Limb (tissue), 2 donors: ENCODE measurements at regions not wholly inside any gene's neighbourhood (a gene's known extent, or its start where the extent isn't known, plus 50 kb on each side); places are given as distances from the start of the nearest gene placed in this dataset.
A peak's percentile ranks its signal among the peaks of the same experiment; 100 is the strongest.
"Not testable (repeated sequence)": the region's sequence is repeated elsewhere in the genome, so short reads cannot be mapped to it uniquely, and the experiment has no call there.

Source experiments
- DNase-seq, 2 donors: peaks; one replicate each; pipeline ENCODE4 v3.0.0-alpha.2; 2016; ENCODE audit errors: extremely low spot score in 2 of 2

GRCh38 chr22:48301421-48301820 lies 1526.3 kb downstream of the BRD1 start:
- DNase-seq, result no peak

GRCh38 chr22:48300877-48301276 lies 1526.8 kb downstream of the BRD1 start:
- DNase-seq, result no peak

DNA sequence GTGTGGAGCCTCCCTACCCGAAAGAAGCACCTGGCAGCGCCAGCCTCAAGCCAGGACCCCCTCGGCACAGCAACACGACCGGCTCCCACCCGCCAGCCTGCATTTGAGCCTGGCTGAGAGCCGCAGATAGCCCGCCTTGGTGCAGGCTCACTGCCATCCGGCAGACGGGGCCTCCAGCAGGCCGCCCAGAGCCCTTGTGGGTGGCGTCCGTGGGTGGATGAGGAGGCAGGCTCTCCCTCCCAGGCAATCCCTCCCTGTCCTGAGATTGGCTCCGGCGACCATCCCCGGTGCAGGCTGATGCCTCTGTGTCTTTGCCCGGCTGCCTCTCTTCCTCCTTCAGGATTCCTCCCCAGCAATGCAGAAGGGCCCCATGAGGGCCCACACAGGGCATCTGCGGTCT lies 1527.9 kb downstream of the BRD1 start:
- DNase-seq, result no peak

DNA sequence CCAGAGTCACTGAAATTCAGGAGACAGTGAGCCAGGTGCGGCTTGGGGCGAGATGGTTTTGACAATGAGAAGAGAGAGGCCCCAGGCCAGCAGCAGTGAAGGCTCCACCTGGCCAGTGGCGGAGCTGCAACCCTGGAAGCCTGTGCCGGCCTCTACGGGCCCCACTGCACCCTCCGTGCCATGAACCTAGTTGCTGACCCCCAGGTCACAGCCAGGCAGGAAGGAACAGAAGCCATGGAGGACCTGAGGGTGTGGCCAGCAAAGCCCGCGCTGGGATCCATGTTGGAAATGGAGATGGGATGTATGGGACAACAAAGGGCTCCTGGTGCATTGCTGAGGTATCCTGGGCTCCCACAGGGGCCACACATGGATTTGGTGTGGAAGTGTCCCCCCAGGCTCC lies 1528.5 kb downstream of the BRD1 start:
- DNase-seq, result no peak

DNA sequence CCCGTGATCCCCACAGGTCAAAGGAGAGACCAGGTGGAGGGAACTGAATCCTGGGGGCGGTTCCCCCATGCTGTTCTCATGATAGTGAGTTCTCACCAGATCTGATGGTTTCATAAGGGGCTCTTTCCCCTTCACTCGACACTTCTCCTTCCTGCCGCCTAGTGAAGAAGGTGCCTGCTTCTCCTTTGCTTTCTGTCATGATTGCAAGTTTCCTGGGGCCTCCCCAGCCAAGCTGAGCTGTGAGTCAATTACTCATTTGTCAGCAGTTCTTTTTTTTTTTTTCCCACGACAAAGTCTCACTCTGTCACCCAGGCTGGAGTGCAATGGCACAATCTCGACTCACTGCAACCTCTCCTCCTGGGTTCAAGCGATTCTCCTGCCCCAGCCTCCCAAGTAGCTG lies 1530.4 kb downstream of the BRD1 start:
- DNase-seq, result no peak

DNA sequence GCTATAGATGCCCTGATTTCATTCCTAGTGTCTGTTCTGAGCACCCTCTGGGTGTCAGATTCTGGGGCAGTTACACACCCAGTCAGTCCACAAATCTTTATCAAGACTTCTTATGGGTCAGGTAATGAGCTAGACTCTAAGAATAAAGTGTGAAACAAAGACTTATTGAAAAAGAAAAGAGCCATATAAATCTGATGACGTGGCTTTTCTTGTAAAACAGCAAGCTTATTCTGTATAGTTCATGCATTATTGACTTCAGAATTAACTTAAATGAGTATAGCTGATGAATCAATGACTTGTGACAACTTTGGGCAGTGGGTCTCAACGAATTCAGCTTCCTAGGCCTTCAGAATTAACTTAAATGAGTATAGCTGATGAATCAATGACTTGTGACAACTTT lies 1527.5 kb downstream of the TBC1D22A start:
- DNase-seq, result not testable (repeated sequence)

DNA sequence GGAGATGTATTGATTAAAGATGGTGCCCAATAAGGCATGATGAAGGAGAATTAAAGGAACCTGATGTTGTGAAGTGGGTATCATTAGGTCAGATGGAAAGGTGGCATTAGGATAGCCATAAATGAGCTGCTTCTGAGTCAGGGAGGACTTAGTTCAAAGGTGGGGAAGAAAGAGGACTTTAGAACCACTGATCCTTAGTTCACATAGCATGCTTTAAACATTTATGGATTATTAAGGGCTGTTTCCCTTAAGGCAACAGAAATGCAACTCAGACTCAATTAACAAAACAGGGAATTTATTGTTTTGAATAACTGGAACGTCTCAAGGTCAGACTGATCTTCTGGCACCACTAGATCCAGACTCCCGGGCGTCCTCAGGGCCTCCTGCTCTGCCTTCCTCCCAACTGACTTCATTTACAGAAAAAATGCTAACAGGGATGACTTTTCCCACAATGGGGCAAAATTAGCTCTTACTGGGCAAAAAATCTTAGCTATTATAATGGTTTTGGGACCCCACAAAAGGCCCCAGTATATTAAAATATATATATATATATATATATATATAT lies 1526.0 kb downstream of the TBC1D22A start:
- DNase-seq, result no peak

DNA sequence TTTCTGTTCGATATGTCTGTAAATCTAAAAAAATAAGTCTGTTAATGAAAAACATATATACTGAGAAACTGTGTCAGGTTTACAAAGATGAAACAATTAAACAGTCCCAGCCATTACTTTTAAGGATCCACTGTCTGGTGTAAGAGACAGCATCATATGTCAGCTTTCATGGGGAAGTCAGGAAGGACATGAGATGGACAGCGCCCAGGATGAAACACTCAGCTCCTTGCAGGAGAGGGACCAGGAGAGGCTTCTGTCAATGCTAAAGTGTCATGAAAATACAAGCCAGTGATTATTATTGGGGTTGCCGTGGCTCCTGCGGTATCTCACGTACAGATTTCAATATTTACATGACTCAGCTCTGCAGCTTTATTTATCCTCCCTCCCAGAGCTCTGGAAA lies 1524.6 kb downstream of the TBC1D22A start:
- no peak for DNase-seq

GRCh38 chr22:48284671-48285070 lies 1522.2 kb downstream of the TBC1D22A start:
- no peak for DNase-seq

DNA sequence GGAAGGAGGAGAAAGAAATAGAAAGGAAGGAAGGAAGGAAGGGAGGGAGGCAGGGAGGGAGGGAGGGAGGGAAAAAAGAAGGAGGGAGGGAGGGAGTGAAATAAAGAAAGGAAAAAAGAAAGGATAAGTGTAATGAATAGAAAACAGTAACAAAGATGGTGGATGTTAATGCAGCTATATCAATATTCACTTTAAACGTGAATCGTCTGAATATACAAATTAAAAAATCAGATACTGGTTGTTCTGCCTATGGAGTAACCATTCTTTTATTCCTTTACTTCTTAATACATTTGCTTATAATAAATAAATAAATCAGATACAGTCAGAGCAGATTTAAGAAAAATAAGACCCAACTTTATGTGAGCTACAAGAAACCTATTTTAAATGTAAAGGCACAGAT lies 1520.4 kb downstream of the TBC1D22A start:
- no peak for DNase-seq

DNA sequence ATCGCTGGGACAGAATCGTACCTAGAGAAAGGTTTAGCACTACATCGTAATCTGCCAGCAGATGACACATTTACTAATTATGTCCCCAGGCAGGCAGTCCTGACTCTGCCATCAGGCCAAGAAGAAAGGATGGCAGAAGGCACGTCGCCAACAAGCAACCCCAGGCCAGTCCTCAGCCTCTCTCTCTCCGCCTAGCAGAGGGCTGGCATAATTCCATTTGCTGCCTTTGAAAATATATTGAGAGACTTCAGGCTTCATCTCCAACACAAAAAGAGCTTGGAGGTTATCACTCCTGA lies 1517.0 kb downstream of the TBC1D22A start:
- no peak for DNase-seq

DNA sequence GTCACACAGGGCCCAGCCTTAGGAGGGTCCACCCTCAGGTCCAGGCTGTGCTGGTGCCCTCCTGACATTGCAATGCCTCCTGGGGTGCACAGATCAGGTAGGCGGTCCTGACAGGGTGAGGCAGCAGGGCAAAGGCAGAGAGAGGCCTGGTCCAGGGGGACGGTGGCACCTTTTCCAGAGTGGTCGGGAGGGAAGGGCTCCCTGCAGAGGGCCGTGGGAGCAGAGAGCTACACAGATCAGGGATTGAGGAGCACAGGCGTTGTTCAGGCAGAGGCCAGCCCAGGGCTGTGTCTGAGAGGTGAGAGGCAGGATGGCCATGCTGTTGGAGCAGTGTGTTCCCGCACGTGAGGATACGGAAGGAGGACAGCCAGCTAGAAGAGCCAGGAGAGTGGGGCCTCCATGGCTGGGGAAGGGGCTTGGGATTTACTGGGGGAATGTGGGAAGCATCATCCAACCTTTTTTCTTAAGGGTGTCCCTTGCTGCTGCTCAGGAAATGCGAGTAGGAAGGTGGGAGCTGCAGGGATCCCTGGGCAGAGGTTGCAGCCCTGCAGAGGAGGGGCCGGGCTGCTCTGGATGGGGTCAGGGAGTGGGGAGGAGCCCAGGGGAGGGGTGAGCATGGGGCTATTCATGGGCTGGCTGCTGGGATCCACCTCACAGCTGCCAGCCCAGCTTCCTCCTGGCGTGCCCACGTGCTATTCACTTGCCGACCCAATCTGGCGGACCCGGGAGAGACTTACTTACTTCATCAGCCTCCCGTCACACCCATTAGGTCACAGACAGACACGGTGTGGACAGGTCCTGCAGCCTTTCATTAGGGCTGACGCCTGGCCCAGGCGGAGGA lies 1516.4 kb downstream of the TBC1D22A start:
- no peak for DNase-seq

- peak in 1 of 2 donors; percentile 56 for DNase-seq
Observed at GRCh38 chr22:48277868-48278581, 1515.6 kb downstream of the TBC1D22A start.

GRCh38 chr22:48276994-48277867 lies 1514.8 kb downstream of the TBC1D22A start:
- no peak for DNase-seq

- DNase-seq, result no peak
Observed at GRCh38 chr22:48275412-48275811, 1513.0 kb downstream of the TBC1D22A start.

GRCh38 chr22:48270731-48271130 lies 1508.3 kb downstream of the TBC1D22A start:
- no peak for DNase-seq

GRCh38 chr22:48268771-48269552 lies 1506.5 kb downstream of the TBC1D22A start:
- DNase-seq, result no peak

GRCh38 chr22:48268293-48268692 lies 1505.8 kb downstream of the TBC1D22A start:
- DNase-seq, result no peak

- DNase-seq, result no peak
Observed at GRCh38 chr22:48267681-48268080, 1505.2 kb downstream of the TBC1D22A start.

GRCh38 chr22:48265000-48265625 lies 1502.7 kb downstream of the TBC1D22A start:
- no peak for DNase-seq

GRCh38 chr22:48264586-48264985 lies 1502.1 kb downstream of the TBC1D22A start:
- no peak for DNase-seq
